IPS-20b (cell line): ENCODE measurements at regions not wholly inside any gene's neighbourhood (a gene's known extent, or its start where the extent isn't known, plus 50 kb on each side); places are given as distances from the start of the nearest gene placed in this dataset.

Source experiments
- H3K27ac ChIP-seq: one replicate; pipeline ENCODE4 v1.5.1; 2013; ENCODE audit warnings: low read length
- H3K27me3 ChIP-seq: 2 replicates; pipeline ENCODE4 v1.6.1; 2013; ENCODE audit warnings: mild to moderate bottlenecking, low read length, inconsistent platforms; ENCODE audit not compliant: insufficient read depth
- H3K36me3 ChIP-seq: 2 replicates; pipeline ENCODE4 v1.6.1; 2013; ENCODE audit warnings: low read depth, mild to moderate bottlenecking, inconsistent platforms, low read length, moderate library complexity; ENCODE audit not compliant: insufficient read depth
- H3K4me1 ChIP-seq: 2 replicates; pipeline ENCODE4 v1.6.1; 2013; ENCODE audit warnings: mild to moderate bottlenecking, control low read depth, inconsistent platforms, low read length, moderate library complexity; ENCODE audit not compliant: insufficient read depth
- H3K4me3 ChIP-seq: 2 replicates; pipeline ENCODE4 v1.5.1; 2013; ENCODE audit warnings: mild to moderate bottlenecking, low read length, inconsistent platforms
- H3K9ac ChIP-seq: 2 replicates; pipeline ENCODE4 v1.6.1; 2013; ENCODE audit warnings: low read depth, mild to moderate bottlenecking, inconsistent platforms, low read length, moderate library complexity
- H3K9me3 ChIP-seq: 2 replicates; pipeline ENCODE4 v1.6.1; 2013; ENCODE audit warnings: mild to moderate bottlenecking, low read depth, low read length, inconsistent platforms; ENCODE audit not compliant: insufficient read depth

GRCh38 chr3:106675451-106675850, 701.8 kb upstream of the CCDC54 start:
- H3K27me3 ChIP-seq, result no peaks in the 10 kb centered on the region
- H3K36me3 ChIP-seq, result no peaks in the 10 kb centered on the region
- no peaks in the 10 kb centered on the region for H3K9me3 ChIP-seq
- H3K27ac ChIP-seq, result no peak overlapping the region
- H3K9ac ChIP-seq, result no peak overlapping the region
- no peaks in the 10 kb centered on the region for H3K4me1 ChIP-seq
- no peak overlapping the region for H3K4me3 ChIP-seq

- Histone ChIP-seq H3K9me3 (no peaks in the 10 kb centered on the region), H3K4me3 (no peak overlapping the region), H3K27ac (no peak overlapping the region), H3K27me3 (no peaks in the 10 kb centered on the region), H3K36me3 (no peaks in the 10 kb centered on the region), H3K4me1 (no peaks in the 10 kb centered on the region), H3K9ac (no peak overlapping the region)
Measured at GRCh38 chr3:106678657-106679390, 698.4 kb upstream of the CCDC54 start.

GRCh38 chr3:106683953-106684620, 693.2 kb upstream of the CCDC54 start:
- no peaks in the 10 kb centered on the region for H3K9me3 ChIP-seq
- H3K27me3 ChIP-seq, result no peaks in the 10 kb centered on the region
- H3K27ac ChIP-seq, result no peak overlapping the region
- no peaks in the 10 kb centered on the region for H3K4me1 ChIP-seq
- no peak overlapping the region for H3K4me3 ChIP-seq
- H3K9ac ChIP-seq, result no peak overlapping the region
- no peaks in the 10 kb centered on the region for H3K36me3 ChIP-seq

GRCh38 chr3:106685745-106686144, 691.5 kb upstream of the CCDC54 start:
- Histone ChIP-seq H3K27me3 (no peaks in the 10 kb centered on the region), H3K9me3 (no peaks in the 10 kb centered on the region), H3K4me3 (no peak overlapping the region), H3K36me3 (no peaks in the 10 kb centered on the region), H3K4me1 (no peaks in the 10 kb centered on the region), H3K9ac (no peak overlapping the region), H3K27ac (no peak overlapping the region)

- Histone ChIP-seq H3K27me3 (no peaks in the 10 kb centered on the region), H3K9ac (no peak overlapping the region), H3K27ac (no peak overlapping the region), H3K36me3 (no peaks in the 10 kb centered on the region), H3K9me3 (no peaks in the 10 kb centered on the region), H3K4me3 (no peak overlapping the region), H3K4me1 (no peaks in the 10 kb centered on the region)
Measured at GRCh38 chr3:106687905-106688304, 689.3 kb upstream of the CCDC54 start.

GRCh38 chr3:106688464-106688863, 688.8 kb upstream of the CCDC54 start:
- Histone ChIP-seq H3K9ac (no peak overlapping the region), H3K27ac (no peak overlapping the region), H3K4me3 (no peak overlapping the region), H3K27me3 (no peaks in the 10 kb centered on the region), H3K4me1 (no peaks in the 10 kb centered on the region), H3K36me3 (no peaks in the 10 kb centered on the region), H3K9me3 (no peaks in the 10 kb centered on the region)

GRCh38 chr3:106691476-106691875, 685.8 kb upstream of the CCDC54 start:
- no peak overlapping the region for H3K27ac ChIP-seq
- no peaks in the 10 kb centered on the region for H3K27me3 ChIP-seq
- H3K4me1 ChIP-seq, result no peaks in the 10 kb centered on the region
- no peaks in the 10 kb centered on the region for H3K9me3 ChIP-seq
- no peak overlapping the region for H3K9ac ChIP-seq
- no peaks in the 10 kb centered on the region for H3K36me3 ChIP-seq
- H3K4me3 ChIP-seq, result no peak overlapping the region

GRCh38 chr3:106692624-106693023, 684.6 kb upstream of the CCDC54 start:
- Histone ChIP-seq H3K36me3 (no peaks in the 10 kb centered on the region), H3K27me3 (no peaks in the 10 kb centered on the region), H3K4me1 (no peaks in the 10 kb centered on the region)

GRCh38 chr3:106699122-106699521, 678.1 kb upstream of the CCDC54 start:
- H3K9me3 ChIP-seq, result no peaks in the 10 kb centered on the region
- no peaks in the 10 kb centered on the region; the same call in 1 of the 2 replicates for H3K4me1 ChIP-seq
- no peaks in the 10 kb centered on the region for H3K27me3 ChIP-seq
- H3K27ac ChIP-seq, result no peak overlapping the region
- no peaks in the 10 kb centered on the region for H3K36me3 ChIP-seq
- no peak overlapping the region for H3K9ac ChIP-seq
- H3K4me3 ChIP-seq, result no peak overlapping the region

More at GRCh38 chr3:106692624-106693023, 684.6 kb upstream of the CCDC54 start:
- H3K27ac ChIP-seq, result no peak overlapping the region
- H3K4me3 ChIP-seq, result no peak overlapping the region
- H3K9ac ChIP-seq, result no peak overlapping the region
- no peaks in the 10 kb centered on the region for H3K9me3 ChIP-seq

- H3K4me1 ChIP-seq, result no peaks in the 10 kb centered on the region; the same call in 1 of the 2 replicates
- H3K9me3 ChIP-seq, result no peaks in the 10 kb centered on the region
- H3K4me3 ChIP-seq, result no peak overlapping the region
- H3K27me3 ChIP-seq, result no peaks in the 10 kb centered on the region
- H3K36me3 ChIP-seq, result no peaks in the 10 kb centered on the region
- no peak overlapping the region for H3K27ac ChIP-seq
- H3K9ac ChIP-seq, result no peak overlapping the region
Measured at GRCh38 chr3:106700981-106701380, 676.3 kb upstream of the CCDC54 start.

GRCh38 chr3:106703524-106703923, 673.7 kb upstream of the CCDC54 start:
- no peak overlapping the region for H3K4me3 ChIP-seq
- H3K27me3 ChIP-seq, result no peaks in the 10 kb centered on the region
- no peaks in the 10 kb centered on the region; the same call in 1 of the 2 replicates for H3K4me1 ChIP-seq
- H3K9ac ChIP-seq, result no peak overlapping the region
- H3K36me3 ChIP-seq, result no peaks in the 10 kb centered on the region
- no peaks in the 10 kb centered on the region for H3K9me3 ChIP-seq
- no peak overlapping the region for H3K27ac ChIP-seq

- Histone ChIP-seq H3K27me3 (no peaks in the 10 kb centered on the region), H3K36me3 (no peaks in the 10 kb centered on the region), H3K9ac (no peak overlapping the region), H3K27ac (no peak overlapping the region), H3K4me1 (no peaks in the 10 kb centered on the region), H3K4me3 (no peak overlapping the region), H3K9me3 (no peaks in the 10 kb centered on the region)
Measured at GRCh38 chr3:106707347-106707746, 669.9 kb upstream of the CCDC54 start.
